ENCODE measurements at regions not wholly inside any gene's neighbourhood (a gene's known extent, or its start where the extent isn't known, plus 50 kb on each side); places are given as distances from the start of the nearest gene placed in this dataset.

DNA sequence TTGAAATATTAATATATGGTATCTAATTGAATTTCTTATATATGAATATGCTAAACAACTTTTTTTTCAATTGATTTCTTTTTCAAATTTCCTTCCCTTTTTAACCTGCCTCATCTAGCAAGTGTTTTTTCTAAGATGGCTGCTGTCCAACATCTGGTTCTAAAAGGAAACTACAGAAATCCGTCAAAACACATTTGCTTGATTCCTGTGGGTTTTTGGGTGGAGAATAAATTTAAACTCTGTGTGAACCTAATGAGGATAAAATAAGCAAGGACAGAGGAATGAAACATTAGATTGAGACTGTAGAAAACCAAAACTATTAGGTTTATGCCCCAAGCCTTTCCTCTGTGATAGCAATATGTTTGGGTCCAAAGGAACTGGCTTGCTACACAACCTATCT lies 75.5 kb upstream of the STARD3NL start:
- DNase-seq, result no peak

DNA sequence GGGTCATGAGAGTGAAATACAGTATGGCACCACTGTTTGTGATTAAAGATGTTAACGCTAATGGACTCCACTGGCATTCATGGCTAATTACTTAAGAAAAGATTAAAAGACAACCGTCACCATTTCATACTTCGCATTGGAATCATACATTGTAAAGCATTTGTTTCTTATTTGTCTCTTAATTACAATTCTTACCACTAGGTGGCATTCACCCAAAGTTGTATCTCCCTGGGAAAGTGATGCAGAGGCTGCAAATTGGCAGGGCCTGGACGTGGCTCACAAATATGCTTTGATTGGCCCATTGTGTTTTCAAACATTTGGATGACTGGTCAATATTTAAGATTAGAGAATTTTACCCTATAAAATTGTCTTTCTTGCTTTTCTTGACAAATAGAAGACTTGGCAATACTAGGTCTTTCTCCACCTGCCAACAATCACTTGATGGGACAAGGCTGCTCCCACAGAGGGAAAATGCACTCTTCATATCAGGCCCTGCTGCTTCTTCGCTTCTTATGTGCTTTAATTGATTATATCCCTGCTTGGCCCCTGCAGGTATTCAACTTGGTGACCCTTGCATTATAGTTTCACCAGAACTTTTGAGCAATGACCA lies 72.1 kb upstream of the STARD3NL start:
- peak; percentile 6 for DNase-seq

- DNase-seq, result peak; percentile 67
Measured at GRCh38 chr7:38107486-38107893, 70.6 kb upstream of the STARD3NL start.

GRCh38 chr7:38112075-38112474 lies 66.0 kb upstream of the STARD3NL start:
- no peak for DNase-seq

DNA sequence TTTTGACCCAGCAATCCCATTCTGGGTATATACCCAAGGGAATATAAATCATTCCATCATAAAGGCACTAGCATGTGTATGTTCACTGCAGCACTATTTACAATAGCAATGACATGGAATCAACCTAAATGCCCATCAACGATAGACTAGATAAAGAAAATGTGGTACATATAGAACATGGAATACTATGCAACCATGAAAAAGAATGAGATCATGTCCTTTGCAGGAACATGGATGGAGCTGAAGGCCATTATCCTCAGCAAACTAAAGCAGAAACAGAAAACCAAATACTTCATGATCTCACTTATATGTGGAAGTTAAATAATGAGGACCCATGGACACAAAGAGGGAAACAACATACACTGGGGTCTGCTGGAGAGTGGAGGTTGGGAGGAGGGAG lies 58.0 kb upstream of the STARD3NL start:
- no peak for DNase-seq

- DNase-seq, result no peak
Measured at GRCh38 chr7:38122501-38122900, 55.5 kb upstream of the STARD3NL start.

GRCh38 chr7:38123494-38123893 lies 54.6 kb upstream of the STARD3NL start:
- DNase-seq, result no peak

DNA sequence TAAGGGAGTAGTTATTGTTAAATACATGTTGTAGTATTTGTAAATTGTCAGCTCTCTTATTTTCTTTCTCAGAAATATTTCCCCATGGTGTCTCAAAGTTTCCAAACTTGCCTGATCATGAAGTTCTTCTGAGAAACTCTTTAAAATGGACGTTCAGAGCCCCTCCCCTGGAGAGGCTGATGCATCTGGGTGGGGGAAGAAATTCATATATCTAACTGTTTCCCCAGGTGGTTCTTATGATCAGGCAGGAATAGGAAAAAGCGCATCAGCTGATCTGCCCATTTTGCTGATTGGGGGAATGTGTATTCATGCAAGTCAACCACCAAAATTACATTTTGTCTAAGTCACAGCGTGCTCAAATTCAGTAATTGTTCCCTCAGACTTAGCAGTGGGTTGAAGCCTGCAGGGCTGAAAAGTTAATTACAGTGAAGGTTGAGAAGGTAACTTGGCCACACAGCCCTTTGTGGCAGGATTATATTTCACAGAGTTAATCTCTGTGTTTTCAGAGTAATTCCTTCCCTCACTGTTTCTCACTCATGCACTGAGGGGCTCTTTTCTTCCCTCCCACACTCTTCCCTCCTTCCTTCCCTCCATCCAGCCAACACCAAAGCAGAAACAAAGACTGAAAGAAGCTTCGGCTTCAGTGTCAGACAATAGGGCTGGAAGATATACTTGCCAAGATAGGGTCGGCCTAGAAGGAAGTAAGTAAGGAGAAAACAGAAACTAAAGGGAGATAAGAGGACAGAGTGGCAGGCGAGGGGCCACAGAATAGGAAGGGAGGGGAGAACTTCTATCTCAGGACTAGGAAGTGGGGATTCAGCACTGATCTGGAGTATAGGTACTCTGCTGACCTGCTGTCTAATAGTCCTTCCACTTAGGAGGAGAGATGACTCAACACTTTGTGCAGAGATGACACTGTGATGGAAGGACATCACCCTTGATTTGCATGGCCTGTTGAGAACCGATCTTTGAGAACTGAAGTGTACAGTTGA lies 50.5 kb upstream of the STARD3NL start:
- DNase-seq, result no peak

Data from activated naive CD4-positive, alpha-beta T cell treated with Interleukin-2 at 50 U/mL for 16 hours (primary cell).